OCI-LY3 (cell line): ENCODE measurements at regions not wholly inside any gene's neighbourhood (a gene's known extent, or its start where the extent isn't known, plus 50 kb on each side); places are given as distances from the start of the nearest gene placed in this dataset.

Experiments used
- CTCF ChIP-seq: fragments of 200-600, 300-600 bp; sonication (generic); IDR thresholded peaks from 2 replicates; pipeline ENCODE4 v1.5.1; 2014; ENCODE audit warnings: antibody characterized with exemption, low read length, low read depth
- EZH2phosphoT487 ChIP-seq: fragments of 200-600 bp; shearing (Covaris generic); IDR thresholded peaks from 2 replicates; pipeline ENCODE4 v1.6.1; 2018; ENCODE audit warnings: antibody characterized with exemption, mixed run types, low read depth

GRCh38 chr6:49145280-49145679 is 317.8 kb downstream of the MMUT start:
- TF ChIP-seq CTCF = no peak
- no peak for TF ChIP-seq EZH2phosphoT487
